IPS DF 19.7 (cell line): ENCODE measurements at regions not wholly inside any gene's neighbourhood (a gene's known extent, or its start where the extent isn't known, plus 50 kb on each side); places are given as distances from the start of the nearest gene placed in this dataset.
"Not testable (repeated sequence)": the region's sequence is repeated elsewhere in the genome, so short reads cannot be mapped to it uniquely, and the experiment has no call there.

Experiments
- DNase-seq: peaks from one replicate; pipeline ENCODE4 v3.0.0-alpha.2; 2013; ENCODE audit warnings: low read depth, low spot score

- no peak for DNase-seq
Measured at GRCh38 chr10:34058845-34059614, 724.6 kb upstream of the NRP1 start.

- not testable (repeated sequence) for DNase-seq
Measured at GRCh38 chr10:34055410-34055985, 721.0 kb upstream of the NRP1 start.

GRCh38 chr10:34049887-34050286, 715.4 kb upstream of the NRP1 start:
- no peak for DNase-seq

- no peak for DNase-seq
Measured at GRCh38 chr10:34049469-34049868, 715.0 kb upstream of the NRP1 start.

- DNase-seq: no peak
Measured at GRCh38 chr10:34047389-34047788, 712.9 kb upstream of the NRP1 start.

GRCh38 chr10:34046506-34047034, 712.1 kb upstream of the NRP1 start:
- no peak for DNase-seq

GRCh38 chr10:34045571-34046190, 711.2 kb upstream of the NRP1 start:
- DNase-seq: no peak

- no peak for DNase-seq
Measured at GRCh38 chr10:34041871-34042270, 707.4 kb upstream of the NRP1 start.

- DNase-seq: no peak
Measured at GRCh38 chr10:34037499-34037898, 703.0 kb upstream of the NRP1 start.

GRCh38 chr10:34035241-34035790, 700.8 kb upstream of the NRP1 start:
- not testable (repeated sequence) for DNase-seq

- DNase-seq: no peak
Measured at GRCh38 chr10:34033078-34033477, 698.6 kb upstream of the NRP1 start.

- no peak for DNase-seq
Measured at GRCh38 chr10:34032564-34032963, 698.1 kb upstream of the NRP1 start.

GRCh38 chr10:34031400-34031799, 696.9 kb upstream of the NRP1 start:
- no peak for DNase-seq

GRCh38 chr10:34029455-34029854, 695.0 kb upstream of the NRP1 start:
- no peak for DNase-seq

- no peak for DNase-seq
Measured at GRCh38 chr10:34028936-34029335, 694.5 kb upstream of the NRP1 start.

GRCh38 chr10:34024693-34025425, 690.4 kb upstream of the NRP1 start:
- peak; percentile 23 for DNase-seq

- DNase-seq: no peak
Measured at GRCh38 chr10:34024282-34024681, 689.8 kb upstream of the NRP1 start.

GRCh38 chr10:34022195-34022594, 687.7 kb upstream of the NRP1 start:
- DNase-seq: no peak

GRCh38 chr10:34018784-34019183, 684.3 kb upstream of the NRP1 start:
- no peak for DNase-seq

- no peak for DNase-seq
Measured at GRCh38 chr10:34018129-34018528, 683.7 kb upstream of the NRP1 start.

GRCh38 chr10:34017281-34017680, 682.8 kb upstream of the NRP1 start:
- DNase-seq: peak; percentile 30

GRCh38 chr10:34016576-34016975, 682.1 kb upstream of the NRP1 start:
- DNase-seq: no peak
